Astrocyte (in vitro differentiated cells and primary cell): ENCODE measurements at regions not wholly inside any gene's neighbourhood (a gene's known extent, or its start where the extent isn't known, plus 50 kb on each side); places are given as distances from the start of the nearest gene placed in this dataset.

Source experiments
- DNase-seq: peaks from one replicate; pipeline ENCODE4 v3.0.0-alpha.2; 2010; ENCODE audit warnings: low read depth
- FAIRE-seq: peaks from 2 replicates; lab custom pipeline; 2011; peaks lifted over from hg19 to GRCh38; lab: Jason Lieb, UNC
- H2AFZ ChIP-seq: 2 replicates; pipeline ENCODE4 v1.6.0; 2012; ENCODE audit warnings: low read depth, low read length, inconsistent platforms
- H3K27ac ChIP-seq: 2 replicates; pipeline ENCODE4 v1.5.1; 2011; ENCODE audit warnings: low read depth, low read length, inconsistent platforms
- H3K27me3 ChIP-seq: 2 replicates; pipeline ENCODE4 v1.6.0; 2011; ENCODE audit warnings: low read length, inconsistent platforms; ENCODE audit not compliant: insufficient read depth
- H3K36me3 ChIP-seq: 2 replicates; pipeline ENCODE4 v1.5.1; 2011; ENCODE audit warnings: low read length, inconsistent platforms; ENCODE audit not compliant: insufficient read depth
- H3K4me1 ChIP-seq: 2 replicates; pipeline ENCODE4 v1.5.1; 2011; ENCODE audit warnings: low read length, inconsistent platforms; ENCODE audit not compliant: insufficient read depth
- H3K4me2 ChIP-seq: 2 replicates; pipeline ENCODE4 v1.6.0; 2012; ENCODE audit warnings: low read length, inconsistent platforms
- H3K4me3 ChIP-seq: 2 replicates; pipeline ENCODE4 v1.5.1; 2011; ENCODE audit warnings: low read depth, mild to moderate bottlenecking, low read length, inconsistent platforms; ENCODE audit not compliant: insufficient read depth
- H3K79me2 ChIP-seq: 2 replicates; pipeline ENCODE4 v1.6.0; 2012; ENCODE audit warnings: mild to moderate bottlenecking, low read length, inconsistent platforms; ENCODE audit not compliant: insufficient read depth
- H3K9ac ChIP-seq: 2 replicates; pipeline ENCODE4 v1.6.0; 2012; ENCODE audit warnings: mild to moderate bottlenecking, low read length, inconsistent platforms
- H3K9me3 ChIP-seq: 2 replicates; pipeline ENCODE4 v1.5.1; 2012; ENCODE audit warnings: low read depth, mild to moderate bottlenecking, low read length, inconsistent platforms; ENCODE audit not compliant: insufficient read depth
- H4K20me1 ChIP-seq: 2 replicates; pipeline ENCODE4 v1.6.0; 2012; ENCODE audit warnings: low read length, inconsistent platforms; ENCODE audit not compliant: insufficient read depth
- H3K27ac Mint-ChIP-seq: one replicate; pipeline ENCODE4 v1.8.0; 2021; ENCODE audit warnings: mild to moderate bottlenecking, mixed read lengths; ENCODE audit not compliant: unreplicated experiment
- H3K27me3 Mint-ChIP-seq: one replicate; pipeline ENCODE4 v1.8.0; 2021; ENCODE audit warnings: low read depth, mixed read lengths; ENCODE audit not compliant: unreplicated experiment
- H3K36me3 Mint-ChIP-seq: one replicate; pipeline ENCODE4 v1.8.0; 2021; ENCODE audit warnings: low read depth, mixed read lengths; ENCODE audit not compliant: unreplicated experiment
- H3K4me1 Mint-ChIP-seq: one replicate; pipeline ENCODE4 v1.8.0; 2021; ENCODE audit warnings: low read depth, mixed read lengths; ENCODE audit not compliant: unreplicated experiment
- H3K4me3 Mint-ChIP-seq: one replicate; pipeline ENCODE4 v1.8.0; 2021; ENCODE audit warnings: mild to moderate bottlenecking, moderate library complexity, mixed read lengths; ENCODE audit not compliant: unreplicated experiment
- H3K9me3 Mint-ChIP-seq: one replicate; pipeline ENCODE4 v1.8.0; 2021; ENCODE audit warnings: mild to moderate bottlenecking, mixed read lengths; ENCODE audit not compliant: unreplicated experiment
- CTCF ChIP-seq: IDR thresholded peaks from 2 replicates; pipeline ENCODE4 v1.5.1; 2011; ENCODE audit warnings: low read depth, mild to moderate bottlenecking, inconsistent platforms, low read length, moderate library complexity; ENCODE audit not compliant: insufficient read depth
- EZH2 ChIP-seq: IDR thresholded peaks from 2 replicates; pipeline ENCODE4 v1.6.1; 2012; ENCODE audit warnings: mild to moderate bottlenecking, low read length, inconsistent platforms; ENCODE audit not compliant: insufficient read depth

DNA sequence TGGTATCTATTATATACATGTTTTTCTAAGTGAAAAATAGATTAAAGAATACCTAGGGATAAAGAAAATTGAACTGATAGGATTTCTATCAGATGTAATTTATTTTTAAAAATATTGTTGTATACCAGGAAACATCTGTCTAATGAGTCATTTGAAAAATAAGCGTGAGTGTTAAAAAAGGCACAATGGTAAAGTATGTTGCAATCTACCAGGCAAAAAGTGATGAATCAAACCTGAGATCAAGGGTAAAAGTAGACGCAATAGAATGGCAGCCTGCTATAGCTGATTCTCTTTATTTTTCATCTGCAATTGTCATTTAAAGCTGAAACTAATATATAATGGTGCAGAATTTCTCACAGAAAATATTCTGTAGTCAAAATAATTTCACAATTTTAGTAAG, 1119.6 kb downstream of the PCDH18 start:
- no peak overlapping the region for H3K4me3 ChIP-seq
- no peak overlapping the region for H2AFZ ChIP-seq
- no peaks in the 10 kb centered on the region for H3K36me3 ChIP-seq
- DNase-seq (peak; percentile 51), FAIRE-seq (no peak)
- no peak for TF ChIP-seq EZH2
- Mint-ChIP-seq H3K4me1 (no peaks in the 10 kb centered on the region), H3K27ac (no peak overlapping the region), H3K9me3 (no peaks in the 10 kb centered on the region), H3K36me3 (no peaks in the 10 kb centered on the region), H3K27me3 (no peaks in the 10 kb centered on the region), H3K4me3 (no peak overlapping the region)
- H4K20me1 ChIP-seq, result no peaks in the 10 kb centered on the region
- no peak overlapping the region for H3K9ac ChIP-seq
- no peaks in the 10 kb centered on the region for H3K9me3 ChIP-seq
- H3K27ac ChIP-seq, result no peak overlapping the region
- H3K4me2 ChIP-seq, result no peak overlapping the region
- H3K79me2 ChIP-seq, result no peaks in the 10 kb centered on the region
- no peaks in the 10 kb centered on the region for H3K4me1 ChIP-seq
- no peaks in the 10 kb centered on the region for H3K27me3 ChIP-seq

- Mint-ChIP-seq H3K27me3 (no peaks in the 10 kb centered on the region), H3K4me1 (no peaks in the 10 kb centered on the region), H3K27ac (no peak overlapping the region), H3K4me3 (no peak overlapping the region), H3K9me3 (peaks cover under 1% of the 10 kb centered on the region), H3K36me3 (no peaks in the 10 kb centered on the region)
- Histone ChIP-seq H3K79me2 (no peaks in the 10 kb centered on the region), H3K27me3 (no peaks in the 10 kb centered on the region), H3K9me3 (no peaks in the 10 kb centered on the region), H3K9ac (no peak overlapping the region), H2AFZ (no peak overlapping the region), H3K4me2 (no peak overlapping the region), H3K36me3 (no peaks in the 10 kb centered on the region), H3K27ac (no peak overlapping the region), H3K4me1 (no peaks in the 10 kb centered on the region), H4K20me1 (no peaks in the 10 kb centered on the region), H3K4me3 (no peak overlapping the region)
- DNase-seq (no peak), FAIRE-seq (no peak)
- TF ChIP-seq CTCF, result no peak
- TF ChIP-seq EZH2, result no peak
These were observed 1131.5 kb downstream of the PCDH18 start for GRCh38 chr4:136400829-136401228.

GRCh38 chr4:136395212-136395722, 1137.0 kb downstream of the PCDH18 start:
- H2AFZ ChIP-seq, result no peak overlapping the region
- H3K27ac ChIP-seq, result no peak overlapping the region
- no peaks in the 10 kb centered on the region for H3K27me3 ChIP-seq
- Mint-ChIP-seq H3K36me3 (no peaks in the 10 kb centered on the region), H3K27ac (no peak overlapping the region), H3K27me3 (no peaks in the 10 kb centered on the region), H3K9me3 (peaks cover 2% of the 10 kb centered on the region), H3K4me3 (no peak overlapping the region), H3K4me1 (peaks cover 2% of the 10 kb centered on the region)
- H3K36me3 ChIP-seq, result no peaks in the 10 kb centered on the region
- no peaks in the 10 kb centered on the region for H3K9me3 ChIP-seq
- H3K4me3 ChIP-seq, result no peak overlapping the region
- H3K79me2 ChIP-seq, result no peaks in the 10 kb centered on the region
- no peaks in the 10 kb centered on the region for H4K20me1 ChIP-seq
- no peak for DNase-seq
- H3K9ac ChIP-seq, result no peak overlapping the region
- no peak for FAIRE-seq
- H3K4me2 ChIP-seq, result no peak overlapping the region
- H3K4me1 ChIP-seq, result peaks cover 3% of the 10 kb centered on the region
- TF ChIP-seq EZH2 (no peak), CTCF (no peak)
